NT2/D1 (cell line): ENCODE measurements at regions not wholly inside any gene's neighbourhood (a gene's known extent, or its start where the extent isn't known, plus 50 kb on each side); places are given as distances from the start of the nearest gene placed in this dataset.

Source experiments
- SUZ12 ChIP-seq: IDR thresholded peaks from 2 replicates; pipeline ENCODE4 v1.6.1; 2011; ENCODE audit not compliant: insufficient read length, insufficient read depth; ENCODE audit errors: extremely low read depth
- ZNF274 ChIP-seq: IDR thresholded peaks from 2 replicates; pipeline ENCODE4 v1.6.1; 2011; ENCODE audit warnings: mild to moderate bottlenecking, low read depth, low read length

GRCh38 chr2:43110442-43110871 is 115.9 kb downstream of the ZFP36L2 start:
- TF ChIP-seq ZNF274 (no peak), SUZ12 (no peak)
